ENCODE measurements at regions not wholly inside any gene's neighbourhood (a gene's known extent, or its start where the extent isn't known, plus 50 kb on each side); places are given as distances from the start of the nearest gene placed in this dataset.

DNA sequence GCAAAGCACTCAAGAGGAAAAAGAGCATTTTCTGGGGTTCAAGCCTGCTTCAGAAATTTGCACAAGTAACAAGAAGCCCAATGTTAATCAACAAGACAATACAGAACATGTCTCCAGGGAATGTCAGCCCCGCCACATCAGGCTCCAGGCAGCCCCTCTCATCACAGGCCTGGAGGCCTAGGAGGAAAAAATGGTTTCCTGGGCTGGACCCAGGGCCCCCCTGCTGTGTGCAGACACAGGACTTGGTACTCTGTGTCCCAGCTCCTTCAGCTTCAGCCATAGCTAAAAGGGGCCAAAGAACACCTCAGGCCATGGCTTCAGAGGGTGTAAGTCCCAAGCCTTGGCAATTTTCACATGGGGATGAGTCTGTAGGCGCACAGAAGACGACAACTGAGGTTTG, 802.9 kb upstream of the KLHL29 start:
- TF ChIP-seq CTCF (IDR thresholded peaks at IDR 0.05) (no peak), POLR2A (IDR thresholded peaks at IDR 0.05) (no peak)

Data from heart left ventricle (tissue), 13 donors.